ENCODE measurements at regions not wholly inside any gene's neighbourhood (a gene's known extent, or its start where the extent isn't known, plus 50 kb on each side); places are given as distances from the start of the nearest gene placed in this dataset.

GRCh38 chr3:147945968-147946519 lies 536.9 kb downstream of the ZIC1 start:
- ATAC-seq (peak; percentile 96), DNase-seq (peak; percentile 49)
- intact Hi-C loops (cut with micrococcal nuclease) = no loop called here

- intact Hi-C loops (cut with micrococcal nuclease) = no loop called here
- DNase-seq (no peak), ATAC-seq (no peak)
Observed at GRCh38 chr3:147956615-147957014, 547.5 kb downstream of the ZIC1 start.

GRCh38 chr3:147958754-147959153 lies 549.6 kb downstream of the ZIC1 start:
- intact Hi-C loops (cut with micrococcal nuclease) = no loop called here
- no peak for ATAC-seq
- no peak for DNase-seq

- intact Hi-C loops (cut with micrococcal nuclease) = no loop called here
- ATAC-seq (no peak), DNase-seq (no peak)
Observed at GRCh38 chr3:147960786-147961185, 551.6 kb downstream of the ZIC1 start.

- ATAC-seq (no peak), DNase-seq (no peak)
- intact Hi-C loops (cut with micrococcal nuclease) = no loop called here
Observed at GRCh38 chr3:147962408-147963164, 553.4 kb downstream of the ZIC1 start.

- DNase-seq (no peak), ATAC-seq (no peak)
- intact Hi-C loops (cut with micrococcal nuclease) = no loop called here
Observed at GRCh38 chr3:147963711-147964110, 554.5 kb downstream of the ZIC1 start.

- intact Hi-C loops (cut with micrococcal nuclease) = no loop called here
- DNase-seq (no peak), ATAC-seq (no peak)
Observed at GRCh38 chr3:147975165-147975564, 566.0 kb downstream of the ZIC1 start.

GRCh38 chr3:147977001-147977400 lies 567.8 kb downstream of the ZIC1 start:
- ATAC-seq = no peak
- DNase-seq = no peak
- intact Hi-C loops (cut with micrococcal nuclease) = no loop called here

GRCh38 chr3:147987549-147987948 lies 578.4 kb downstream of the ZIC1 start:
- ATAC-seq (no peak), DNase-seq (no peak)
- intact Hi-C loops (cut with micrococcal nuclease) = no loop called here

GRCh38 chr3:147989344-147989743 lies 580.2 kb downstream of the ZIC1 start:
- intact Hi-C loops (cut with micrococcal nuclease) = no loop called here
- no peak for ATAC-seq
- DNase-seq = no peak

- intact Hi-C loops (cut with micrococcal nuclease) = no loop called here
- ATAC-seq (no peak), DNase-seq (no peak)
Observed at GRCh38 chr3:148002705-148003205, 593.6 kb downstream of the ZIC1 start.

- ATAC-seq (no peak), DNase-seq (no peak)
- intact Hi-C loops (cut with micrococcal nuclease) = no loop called here
Observed at GRCh38 chr3:148004331-148004730, 595.2 kb downstream of the ZIC1 start.

- intact Hi-C loops (cut with micrococcal nuclease) = no loop called here
- no peak for ATAC-seq
- DNase-seq = no peak
Observed at GRCh38 chr3:148005456-148005855, 596.3 kb downstream of the ZIC1 start.

- intact Hi-C loops (cut with micrococcal nuclease) = no loop called here
- ATAC-seq (no peak), DNase-seq (no peak)
Observed at GRCh38 chr3:148006508-148006907, 597.3 kb downstream of the ZIC1 start.

- DNase-seq = no peak
- no peak for ATAC-seq
- intact Hi-C loops (cut with micrococcal nuclease) = no loop called here
Observed at GRCh38 chr3:148008591-148008990, 599.4 kb downstream of the ZIC1 start.

GRCh38 chr3:148020861-148021260 lies 611.7 kb downstream of the ZIC1 start:
- ATAC-seq (no peak), DNase-seq (no peak)
- intact Hi-C loops (cut with micrococcal nuclease) = no loop called here

- DNase-seq (peak; percentile 5), ATAC-seq (no peak)
- intact Hi-C loops (cut with micrococcal nuclease) = no loop called here
Observed at GRCh38 chr3:148021381-148021780, 612.2 kb downstream of the ZIC1 start.

- peak; percentile 11 for DNase-seq
- peak; percentile 58 for ATAC-seq
- intact Hi-C loops (cut with micrococcal nuclease) = no loop called here
Observed at GRCh38 chr3:148023994-148024393, 614.8 kb downstream of the ZIC1 start.

GRCh38 chr3:148026009-148026588 lies 616.9 kb downstream of the ZIC1 start:
- ATAC-seq (no peak), DNase-seq (no peak)
- intact Hi-C loops (cut with micrococcal nuclease) = no loop called here

- no peak for ATAC-seq
- intact Hi-C loops (cut with micrococcal nuclease) = no loop called here
Observed at GRCh38 chr3:148030975-148031374, 621.8 kb downstream of the ZIC1 start.

GRCh38 chr3:148034353-148034752 lies 625.2 kb downstream of the ZIC1 start:
- DNase-seq (no peak), ATAC-seq (no peak)
- intact Hi-C loops (cut with micrococcal nuclease) = no loop called here

More at GRCh38 chr3:148030975-148031374, 621.8 kb downstream of the ZIC1 start:
- DNase-seq = no peak
